ENCODE measurements at regions not wholly inside any gene's neighbourhood (a gene's known extent, or its start where the extent isn't known, plus 50 kb on each side); places are given as distances from the start of the nearest gene placed in this dataset.

DNA sequence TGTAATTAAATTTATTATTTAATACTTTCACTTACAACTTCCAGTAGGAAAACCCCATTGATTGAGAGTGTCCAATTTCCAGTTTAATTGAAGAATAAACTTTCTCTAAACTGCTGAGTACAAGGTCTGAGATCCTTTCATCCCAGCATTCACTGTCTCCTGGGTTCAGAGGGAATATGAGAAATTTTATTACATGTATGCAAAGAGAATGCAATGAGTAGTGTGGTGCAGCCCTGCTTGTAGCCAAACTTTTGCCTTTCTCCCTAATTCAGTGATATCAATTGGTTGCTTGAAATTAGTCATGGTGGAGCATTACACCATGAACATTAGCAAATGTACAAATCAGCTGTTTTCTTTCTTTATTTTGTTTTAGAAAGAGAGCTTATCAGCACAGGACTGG lies 780.6 kb upstream of the MDGA2 start:
- Histone ChIP-seq H3K9me3 (ENCODE audit: control insufficient read depth, low read depth, low read length) (no peaks in the 10 kb centered on the region), H2AFZ (ENCODE audit: control insufficient read depth, low read length) (no peak overlapping the region), H3K4me2 (ENCODE audit: control insufficient read depth, extremely low read depth, insufficient read depth, low read depth, low read length) (no peak overlapping the region), H3K4me3 (ENCODE audit: control insufficient read depth in 2 of 3, extremely low read depth in 1 of 3, insufficient read depth in 2 of 3, low read depth in 1 of 3, low read length in 3 of 3) (no peak overlapping the region), H3K27me3 (ENCODE audit: control insufficient read depth, extremely low read depth, insufficient read depth, low read length) (no peaks in the 10 kb centered on the region), H3K9ac (ENCODE audit: control insufficient read depth, extremely low read depth, insufficient read depth, low read length) (no peak overlapping the region), H3K79me2 (ENCODE audit: control insufficient read depth, insufficient read depth, low read length) (no peaks in the 10 kb centered on the region), H3K4me1 (ENCODE audit: control insufficient read depth, extremely low read depth, insufficient read depth, low read length) (no peaks in the 10 kb centered on the region), H3K9me1 (ENCODE audit: control insufficient read depth, extremely low read depth, insufficient read depth, low read length) (no peaks in the 10 kb centered on the region), H3K27ac (ENCODE audit: control insufficient read depth, insufficient read depth, low read length) (no peak overlapping the region), H4K20me1 (ENCODE audit: control insufficient read depth, extremely low read depth, insufficient read depth, low read length) (no peaks in the 10 kb centered on the region), H3K36me3 (ENCODE audit: control insufficient read depth in 2 of 2, extremely low read depth in 1 of 2, insufficient read depth in 2 of 2, low read length in 2 of 2) (no peaks in the 10 kb centered on the region)
- no peak for TF ChIP-seq EZH2 (IDR thresholded peaks at IDR 0.05; ENCODE audit: low read length)
- TF ChIP-seq, protein P1, sequence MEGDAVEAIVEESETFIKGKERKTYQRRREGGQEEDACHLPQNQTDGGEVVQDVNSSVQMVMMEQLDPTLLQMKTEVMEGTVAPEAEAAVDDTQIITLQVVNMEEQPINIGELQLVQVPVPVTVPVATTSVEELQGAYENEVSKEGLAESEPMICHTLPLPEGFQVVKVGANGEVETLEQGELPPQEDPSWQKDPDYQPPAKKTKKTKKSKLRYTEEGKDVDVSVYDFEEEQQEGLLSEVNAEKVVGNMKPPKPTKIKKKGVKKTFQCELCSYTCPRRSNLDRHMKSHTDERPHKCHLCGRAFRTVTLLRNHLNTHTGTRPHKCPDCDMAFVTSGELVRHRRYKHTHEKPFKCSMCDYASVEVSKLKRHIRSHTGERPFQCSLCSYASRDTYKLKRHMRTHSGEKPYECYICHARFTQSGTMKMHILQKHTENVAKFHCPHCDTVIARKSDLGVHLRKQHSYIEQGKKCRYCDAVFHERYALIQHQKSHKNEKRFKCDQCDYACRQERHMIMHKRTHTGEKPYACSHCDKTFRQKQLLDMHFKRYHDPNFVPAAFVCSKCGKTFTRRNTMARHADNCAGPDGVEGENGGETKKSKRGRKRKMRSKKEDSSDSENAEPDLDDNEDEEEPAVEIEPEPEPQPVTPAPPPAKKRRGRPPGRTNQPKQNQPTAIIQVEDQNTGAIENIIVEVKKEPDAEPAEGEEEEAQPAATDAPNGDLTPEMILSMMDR (optimal IDR thresholded peaks at IDR 0.05 in 1 of 3, IDR thresholded peaks at IDR 0.05 in 1 of 3, conservative IDR thresholded peaks at IDR 0.05 in 1 of 3; ENCODE audit: extremely low read depth in 1 of 3, insufficient read depth in 2 of 3, low read length in 3 of 3) = no peak
- FAIRE-seq (no peak), DNase-seq (ENCODE audit: low read depth, low spot score) (no peak)
- dilution Hi-C loops (cut with MboI; ENCODE audit: extremely low pct_ligation_motif_present, low sequenced_read_pairs) = no loop called here

DNA sequence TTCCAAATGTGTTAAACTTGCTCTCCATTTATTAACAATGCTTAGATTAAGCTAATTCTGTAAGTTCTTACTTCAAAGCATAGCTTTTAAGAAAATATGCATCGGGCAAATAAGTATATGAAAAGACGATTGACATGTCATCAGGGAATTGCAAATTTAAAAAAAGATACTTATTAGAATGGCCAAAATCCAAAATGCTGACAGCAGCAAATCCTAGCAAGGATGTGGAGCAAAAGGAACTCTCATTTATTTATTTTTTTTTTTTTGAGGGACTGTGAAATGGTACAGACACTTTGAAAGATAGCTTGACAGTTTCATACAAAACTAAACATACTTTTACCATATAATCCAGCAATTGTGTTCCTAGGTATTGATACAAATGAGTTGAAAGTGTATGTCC lies 779.5 kb upstream of the MDGA2 start:
- FAIRE-seq (no peak), DNase-seq (ENCODE audit: low read depth, low spot score) (no peak)
- Histone ChIP-seq H3K79me2 (ENCODE audit: control insufficient read depth, insufficient read depth, low read length) (no peaks in the 10 kb centered on the region), H3K27ac (ENCODE audit: control insufficient read depth, insufficient read depth, low read length) (no peak overlapping the region), H3K36me3 (ENCODE audit: control insufficient read depth in 2 of 2, extremely low read depth in 1 of 2, insufficient read depth in 2 of 2, low read length in 2 of 2) (no peaks in the 10 kb centered on the region), H3K4me2 (ENCODE audit: control insufficient read depth, extremely low read depth, insufficient read depth, low read depth, low read length) (no peak overlapping the region), H3K4me1 (ENCODE audit: control insufficient read depth, extremely low read depth, insufficient read depth, low read length) (no peaks in the 10 kb centered on the region), H3K9me1 (ENCODE audit: control insufficient read depth, extremely low read depth, insufficient read depth, low read length) (no peaks in the 10 kb centered on the region), H3K27me3 (ENCODE audit: control insufficient read depth, extremely low read depth, insufficient read depth, low read length) (no peaks in the 10 kb centered on the region), H2AFZ (ENCODE audit: control insufficient read depth, low read length) (no peak overlapping the region), H4K20me1 (ENCODE audit: control insufficient read depth, extremely low read depth, insufficient read depth, low read length) (no peaks in the 10 kb centered on the region), H3K4me3 (ENCODE audit: control insufficient read depth in 2 of 3, extremely low read depth in 1 of 3, insufficient read depth in 2 of 3, low read depth in 1 of 3, low read length in 3 of 3) (no peak overlapping the region), H3K9ac (ENCODE audit: control insufficient read depth, extremely low read depth, insufficient read depth, low read length) (no peak overlapping the region), H3K9me3 (ENCODE audit: control insufficient read depth, low read depth, low read length) (no peaks in the 10 kb centered on the region)
- TF ChIP-seq, protein P1 (optimal IDR thresholded peaks at IDR 0.05 in 1 of 3, IDR thresholded peaks at IDR 0.05 in 1 of 3, conservative IDR thresholded peaks at IDR 0.05 in 1 of 3; ENCODE audit: extremely low read depth in 1 of 3, insufficient read depth in 2 of 3, low read length in 3 of 3) = no peak
- TF ChIP-seq EZH2 (IDR thresholded peaks at IDR 0.05; ENCODE audit: low read length) = no peak
- dilution Hi-C loops (cut with MboI; ENCODE audit: extremely low pct_ligation_motif_present, low sequenced_read_pairs) = no loop called here
